K562 (cell line): ENCODE measurements at regions not wholly inside any gene's neighbourhood (a gene's known extent, or its start where the extent isn't known, plus 50 kb on each side); places are given as distances from the start of the nearest gene placed in this dataset.

Experiments
- ATAC-seq: fragments of 200-7000 bp; cut with Tn5 transposase; 3 replicates; pipeline ENCODE4 v1.9.1; 2020; ENCODE audit warnings: moderate library complexity
- BruUV-seq: library from RNA; stranded (reverse); fragments of 400-500 nt; replicated peaks from 2 replicates; lab custom pipeline; 2021; lab: Mats Ljungman, UMichigan
- CTCF ChIA-PET: fragments of 300-600 bp; formaldehyde crosslinking; extraction: SDS; loops from one replicate; lab custom pipeline; 2021; ENCODE audit warnings: low intra/inter-chr PET ratio; lab: Yijun Ruan, JAX
- POLR2A ChIA-PET: fragments of 300-600, 350-650 bp; sonication (Branson Sonifier 250); formaldehyde crosslinking; extraction: SDS; loops from one replicate; lab custom pipeline; 2021; ENCODE audit warnings: antibody characterized with exemption, inconsistent platforms; lab: Yijun Ruan, JAX
- DNase-seq, 4 experiments: peaks; one replicate each; pipeline versions ENCODE4 v3.0.0 to v3.0.0-alpha.2; 2011 to 2018; ENCODE audit warnings: low spot score in 3 of 4, mixed read lengths in 3 of 4; ENCODE audit errors: extremely low read depth in 1 of 4
- FAIRE-seq: peaks from 2 replicates; lab custom pipeline; 2011; peaks lifted over from hg19 to GRCh38; lab: Jason Lieb, UNC
- H2AFZ ChIP-seq: 2 replicates; pipeline ENCODE4 v1.6.0; 2011; ENCODE audit warnings: low read depth, low read length, control low read depth, inconsistent platforms
- H3K27ac ChIP-seq: fragments of 200-600 bp; 3 replicates; pipeline ENCODE4 v1.8.0; 2011; ENCODE audit warnings: low read depth, mild to moderate bottlenecking, control low read depth, inconsistent platforms, low read length, moderate library complexity, mixed read lengths; ENCODE audit errors: extremely low read depth
- H3K27me3 ChIP-seq, 2 experiments: fragments of 300-600 bp in 1 of 2; 2 replicates in 1 of 2; 3 replicates in 1 of 2; pipeline versions ENCODE4 v1.6.0 to v1.8.0; 2011; ENCODE audit warnings: inconsistent platforms in 2 of 2, low read length in 2 of 2, mild to moderate bottlenecking in 1 of 2, mixed read lengths in 1 of 2, moderate library complexity in 1 of 2; ENCODE audit not compliant: control insufficient read depth in 2 of 2, insufficient read depth in 2 of 2
- H3K36me3 ChIP-seq: fragments of 300-600 bp; 3 replicates; pipeline ENCODE4 v1.8.0; 2011; ENCODE audit warnings: mild to moderate bottlenecking, low read length, inconsistent platforms; ENCODE audit not compliant: control insufficient read depth, insufficient read depth
- H3K4me1 ChIP-seq, 2 experiments: fragments of 200-600 bp in 1 of 2; replicated peaks in 1 of 2; 2 replicates in 1 of 2; 3 replicates in 1 of 2; pipeline versions ENCODE4 v1.5.1 to v1.8.0; 2011; ENCODE audit warnings: inconsistent platforms in 2 of 2, low read length in 2 of 2, mild to moderate bottlenecking in 1 of 2, mixed read lengths in 1 of 2, moderate library complexity in 1 of 2; ENCODE audit not compliant: control insufficient read depth in 2 of 2, insufficient read depth in 2 of 2
- H3K4me2 ChIP-seq: 2 replicates; pipeline ENCODE4 v1.6.1; 2011; ENCODE audit warnings: low read length, control low read depth, inconsistent platforms, mixed read lengths; ENCODE audit not compliant: insufficient read depth
- H3K4me3 ChIP-seq: fragments of 200-600 bp; sonication (generic), shearing (Covaris generic); 2 replicates; pipeline ENCODE4 v1.5.1; 2016; ENCODE audit warnings: control low read depth, inconsistent platforms
- H3K79me2 ChIP-seq: fragments of 200-600 bp; 3 replicates; pipeline ENCODE4 v1.8.0; 2011; ENCODE audit warnings: low read length, inconsistent platforms; ENCODE audit not compliant: control insufficient read depth, insufficient read depth
- H3K9ac ChIP-seq, 2 experiments: 2 replicates each; pipeline versions ENCODE4 v1.6.0 to v1.6.1; 2011; ENCODE audit warnings: low read depth in 2 of 2, low read length in 2 of 2, control low read depth in 1 of 2, inconsistent platforms in 1 of 2, mild to moderate bottlenecking in 1 of 2, mixed read lengths in 1 of 2; ENCODE audit not compliant: insufficient read depth in 1 of 2
- H3K9me1 ChIP-seq: one replicate; pipeline ENCODE4 v1.6.0; 2011; ENCODE audit warnings: inconsistent platforms, mild to moderate bottlenecking, low read length, moderate library complexity; ENCODE audit not compliant: control insufficient read depth, insufficient read depth
- H3K9me3 ChIP-seq: replicated peaks from 2 replicates; pipeline ENCODE4 v1.5.1; 2011; ENCODE audit warnings: low read depth, low read length, inconsistent platforms; ENCODE audit not compliant: control insufficient read depth, insufficient read depth
- H4K20me1 ChIP-seq: replicated peaks from 2 replicates; pipeline ENCODE4 v1.6.1; 2011; ENCODE audit warnings: low read length, inconsistent platforms, mixed read lengths; ENCODE audit not compliant: control insufficient read depth, insufficient read depth
- ADNP ChIP-seq: fragments of 200-800 bp; sonication (Bioruptor generic); IDR thresholded peaks from 2 replicates; pipeline ENCODE4 v1.6.1; 2016; ENCODE audit warnings: missing genetic modification characterization, missing compliant biosample characterization
- TSC22D4 ChIP-seq: fragments of 450-650 bp; IDR thresholded peaks from 2 replicates; pipeline ENCODE4 v1.6.1; 2016; ENCODE audit warnings: missing genetic modification characterization, missing biosample characterization, control low read depth
- ZNF316 ChIP-seq: fragments of 450-650 bp; IDR thresholded peaks from 2 replicates; pipeline ENCODE4 v1.6.1; 2016
- WGBS: fragments of 100-300 bp; shearing (Covaris generic); methylation state at CpG from one replicate; pipeline ENCODE4 v1.1.6; 2016; ENCODE audit warnings: low coverage, mixed read lengths; ENCODE audit not compliant: insufficient coverage; ENCODE audit errors: missing lambda C conversion rate; 5-methylcytosine and 5-hydroxymethylcytosine counted together
- in situ Hi-C: fragments of 300-500 bp; cut with MboI; formaldehyde crosslinking; loops from 4 replicates; pipeline ENCODE4 v1.15.0; 2018; ENCODE audit warnings: inconsistent platforms, mixed read lengths
- intact Hi-C: fragments of 100-400 bp; cut with micrococcal nuclease; formaldehyde crosslinking; loops from 2 replicates; pipeline ENCODE4 v1.14.2; 2022

DNA sequence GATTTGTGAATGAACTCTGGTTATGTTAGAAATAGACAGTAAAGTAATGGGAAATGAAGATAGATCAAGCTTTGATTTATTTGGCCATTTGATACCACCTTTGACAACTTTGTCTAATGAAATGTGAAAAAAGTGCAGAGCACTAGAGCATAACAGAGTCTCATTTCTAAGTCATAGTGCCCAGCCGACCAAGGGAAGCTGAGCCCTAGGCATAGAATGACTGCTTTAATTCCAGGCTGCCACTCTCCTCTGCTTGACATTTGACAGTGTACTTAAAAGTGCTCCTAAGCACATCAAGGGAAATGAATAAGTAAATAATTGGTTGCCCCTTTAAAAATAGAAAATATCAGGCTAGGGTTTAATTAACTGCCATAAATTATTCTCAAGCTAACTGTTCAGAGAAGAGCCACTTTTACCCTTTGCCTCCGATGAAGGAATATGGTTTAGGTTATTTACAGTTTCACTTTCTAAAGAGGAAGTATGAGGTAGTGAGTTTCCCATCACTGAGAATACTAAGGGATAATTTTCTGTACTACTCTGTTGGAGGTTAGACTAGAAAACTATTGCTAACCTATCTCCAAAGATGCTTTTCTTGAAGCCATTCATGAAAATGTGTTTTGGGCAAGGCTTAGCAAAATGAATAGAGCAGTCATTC lies 591.6 kb downstream of the REEP3 start:
- CTCF ChIA-PET = no interaction called here
- in situ Hi-C loops = no loop called here
- H3K9me3 ChIP-seq = no peaks in the 10 kb centered on the region
- H3K27ac ChIP-seq = no peak overlapping the region
- no peaks in the 10 kb centered on the region for H3K4me1 ChIP-seq
- no peaks in the 10 kb centered on the region for H3K36me3 ChIP-seq
- no peak overlapping the region for H2AFZ ChIP-seq
- DNase-seq = no peak
- H3K9ac ChIP-seq = no peak overlapping the region
- no peak overlapping the region for H3K4me3 ChIP-seq
- TF ChIP-seq TSC22D4 (tag) = no peak
- TF ChIP-seq, all 486 proteins: peak for 0
- no TSS peak for BruUV-seq
- 2% methylated on average over 2 of the region's 2 CpGs for WGBS
- Histone ChIP-seq H3K27me3 (no peaks in the 10 kb centered on the region), H4K20me1 (no peaks in the 10 kb centered on the region), H3K4me2 (no peak overlapping the region), H3K9me1 (no peaks in the 10 kb centered on the region), H3K79me2 (no peaks in the 10 kb centered on the region)
- intact Hi-C loops = no loop called here
- no peak for FAIRE-seq
- ATAC-seq = no peak
- POLR2A ChIA-PET = no interaction called here

- intact Hi-C loops = no loop called here
- Histone ChIP-seq H3K4me3 (no peak overlapping the region), H3K36me3 (no peaks in the 10 kb centered on the region), H3K9ac (no peak overlapping the region), H3K4me2 (no peak overlapping the region), H3K9me1 (no peaks in the 10 kb centered on the region), H3K4me1 (no peaks in the 10 kb centered on the region), H4K20me1 (no peaks in the 10 kb centered on the region), H3K27ac (no peak overlapping the region), H2AFZ (no peak overlapping the region), H3K9me3 (no peaks in the 10 kb centered on the region), H3K27me3 (no peaks in the 10 kb centered on the region), H3K79me2 (no peaks in the 10 kb centered on the region)
- no peak for FAIRE-seq
- DNase-seq = no peak
- no peak for TF ChIP-seq ADNP (tag)
- TF ChIP-seq ZNF316 = peak; percentile 16; the same call in 1 of the 2 replicates
- no TSS peak for BruUV-seq
- POLR2A ChIA-PET = no interaction called here
- CTCF ChIA-PET = no interaction called here
- no peak for ATAC-seq
- in situ Hi-C loops = no loop called here
- 0% methylated on average over 6 of the region's 6 CpGs for WGBS
Observed at GRCh38 chr10:64113375-64113774, 592.2 kb downstream of the REEP3 start.
